K562 (cell line): ENCODE measurements at regions not wholly inside any gene's neighbourhood (a gene's known extent, or its start where the extent isn't known, plus 50 kb on each side); places are given as distances from the start of the nearest gene placed in this dataset.

Experiments used
- BCLAF1 ChIP-seq, 2 experiments: fragments of 450-650 bp in 1 of 2; IDR thresholded peaks; 2 replicates each; pipeline ENCODE4 v1.6.1; 2011 to 2017; ENCODE audit warnings: low read depth in 2 of 2, antibody characterized with exemption in 1 of 2, borderline replicate concordance in 1 of 2, low read length in 1 of 2, mild to moderate bottlenecking in 1 of 2, mixed read lengths in 1 of 2; ENCODE audit not compliant: control insufficient read depth in 1 of 2
- CTCF ChIP-seq, 3 experiments: IDR thresholded peaks in 2 of 3; conservative IDR thresholded peaks in 1 of 3; 2 replicates each; pipeline ENCODE4 v1.5.1; 2011 to 2012; ENCODE audit warnings: low read length in 3 of 3, mild to moderate bottlenecking in 3 of 3, control low read depth in 2 of 3, improper control_type of control experiment in 1 of 3, inconsistent platforms in 1 of 3, low read depth in 1 of 3, mixed read lengths in 1 of 3, moderate library complexity in 1 of 3; ENCODE audit not compliant: insufficient read depth in 2 of 3
- EZH2 ChIP-seq: IDR thresholded peaks from 2 replicates; pipeline ENCODE4 v1.6.1; 2012; ENCODE audit warnings: low read depth, mild to moderate bottlenecking, inconsistent platforms, low read length, borderline replicate concordance
- POLR2A ChIP-seq: fragments of 450-650 bp; conservative IDR thresholded peaks from 2 replicates; pipeline ENCODE4 v1.6.1; 2016
- REST ChIP-seq, 2 experiments: fragments of 450-650 bp; formaldehyde crosslinking in 1 of 2; IDR thresholded peaks; 2 replicates each; pipeline versions ENCODE4 v1.4.0 to v1.6.1; 2014 to 2020; ENCODE audit warnings: mild to moderate bottlenecking in 2 of 2, borderline replicate concordance in 1 of 2, low read depth in 1 of 2
- SIRT6 ChIP-seq: IDR thresholded peaks from one replicate; pipeline ENCODE4 v1.6.1; 2012; ENCODE audit warnings: low read depth, mild to moderate bottlenecking, control low read depth, inconsistent platforms, low read length, moderate library complexity
- SMARCC2 ChIP-seq: fragments of 450-650 bp; IDR thresholded peaks from 2 replicates; pipeline ENCODE4 v1.6.1; 2017; ENCODE audit warnings: antibody characterized with exemption, moderate library complexity, mild to moderate bottlenecking, low read depth
- SOX6 ChIP-seq: fragments of 450-650 bp; IDR thresholded peaks from 2 replicates; pipeline ENCODE4 v1.6.1; 2014; ENCODE audit warnings: mild to moderate bottlenecking
- SRSF9 ChIP-seq: fragments of 200-400 bp; formaldehyde crosslinking; IDR thresholded peaks from 2 replicates; pipeline ENCODE4 v1.6.1; 2017; ENCODE audit warnings: low read depth, low read length, borderline replicate concordance
- TEAD4 ChIP-seq, 2 experiments: sonication (generic) in 1 of 2; formaldehyde crosslinking in 1 of 2; IDR thresholded peaks; 2 replicates each; pipeline versions ENCODE4 v1.6.1 to v1.8.0; 2012 to 2022; ENCODE audit warnings: borderline replicate concordance in 1 of 2, inconsistent platforms in 1 of 2, low read length in 1 of 2, mild to moderate bottlenecking in 1 of 2, missing genetic modification reagents in 1 of 2
- TRIM24 ChIP-seq, 2 experiments: fragments of 450-650 bp; IDR thresholded peaks; 2 replicates each; pipeline ENCODE4 v1.6.1; 2016
- YY1 ChIP-seq, 3 experiments: IDR thresholded peaks; 2 replicates each; pipeline ENCODE4 v1.6.1; 2011; ENCODE audit warnings: low read length in 2 of 3, mild to moderate bottlenecking in 2 of 3, moderate library complexity in 2 of 3, borderline replicate concordance in 1 of 3, control low read depth in 1 of 3, low read depth in 1 of 3; ENCODE audit not compliant: insufficient read depth in 3 of 3, insufficient replicate concordance in 2 of 3, control insufficient read depth in 1 of 3, insufficient read length in 1 of 3; ENCODE audit errors: extremely low read depth in 1 of 3
- ZFP36 ChIP-seq: fragments of 150-350 bp; IDR thresholded peaks from 2 replicates; pipeline ENCODE4 v1.6.1; 2018; ENCODE audit warnings: low read length, low read depth; ENCODE audit not compliant: partially characterized antibody

GRCh38 chr4:92231511-92231910, 72.3 kb upstream of the GRID2 start:
- TF ChIP-seq TRIM24 (IDR thresholded peaks at IDR 0.05) (no peak), CTCF (IDR thresholded peaks at IDR 0.05 in 2 of 3, conservative IDR thresholded peaks at IDR 0.05 in 1 of 3; ENCODE audit: insufficient read depth in 2 of 3, low read depth in 1 of 3, low read length in 3 of 3) (no peak), TEAD4 (IDR thresholded peaks at IDR 0.05; ENCODE audit: low read length) (no peak), TEAD4 (CRISPR knock-in tag; IDR thresholded peaks at IDR 0.05; ENCODE audit: borderline replicate concordance) (no peak), SIRT6 (no peak), EZH2 (no peak), SMARCC2 (no peak), SOX6 (no peak), BCLAF1 (IDR thresholded peaks at IDR 0.05; ENCODE audit: borderline replicate concordance in 1 of 2, control insufficient read depth in 1 of 2, low read depth in 2 of 2, low read length in 1 of 2) (no peak), REST (IDR thresholded peaks at IDR 0.05; ENCODE audit: borderline replicate concordance) (no peak), REST (CRISPR knock-in tag; IDR thresholded peaks at IDR 0.05; ENCODE audit: low read depth) (no peak), ZFP36 (no peak), SRSF9 (no peak), YY1 (IDR thresholded peaks at IDR 0.05; ENCODE audit: borderline replicate concordance in 1 of 3, control insufficient read depth in 1 of 3, extremely low read depth in 1 of 3, insufficient read depth in 3 of 3, insufficient read length in 1 of 3, insufficient replicate concordance in 2 of 3, low read depth in 1 of 3, low read length in 2 of 3) (no peak), POLR2A (no peak)
